CD4-positive, alpha-beta T cell treated with Interleukin-15 for 4 hours (primary cell): ENCODE measurements at regions not wholly inside any gene's neighbourhood (a gene's known extent, or its start where the extent isn't known, plus 50 kb on each side); places are given as distances from the start of the nearest gene placed in this dataset.
"Not testable (repeated sequence)": the region's sequence is repeated elsewhere in the genome, so short reads cannot be mapped to it uniquely, and the experiment has no call there.

Source experiments
- DNase-seq: peaks from one replicate; pipeline ENCODE4 v3.0.0-alpha.2; 2020; ENCODE audit warnings: low spot score

GRCh38 chr6:85961746-85962145, 319.1 kb upstream of the SYNCRIP start:
- DNase-seq, result no peak

- no peak for DNase-seq
Observed at GRCh38 chr6:85961125-85961524, 318.4 kb upstream of the SYNCRIP start.

GRCh38 chr6:85948481-85948880, 305.8 kb upstream of the SYNCRIP start:
- DNase-seq, result no peak

- DNase-seq, result no peak
Observed at GRCh38 chr6:85945459-85946185, 302.9 kb upstream of the SYNCRIP start.

- no peak for DNase-seq
Observed at GRCh38 chr6:85944776-85945175, 302.1 kb upstream of the SYNCRIP start.

GRCh38 chr6:85942844-85943243, 300.2 kb upstream of the SYNCRIP start:
- DNase-seq, result no peak

GRCh38 chr6:85936916-85937315, 294.2 kb upstream of the SYNCRIP start:
- DNase-seq, result no peak

- DNase-seq, result peak; percentile 7
Observed at GRCh38 chr6:85923013-85923430, 280.3 kb upstream of the SYNCRIP start.

GRCh38 chr6:85920782-85921181, 278.1 kb upstream of the SYNCRIP start:
- DNase-seq, result no peak

GRCh38 chr6:85917522-85917921, 274.8 kb upstream of the SYNCRIP start:
- DNase-seq, result no peak

- DNase-seq, result no peak
Observed at GRCh38 chr6:85913001-85913400, 270.3 kb upstream of the SYNCRIP start.

GRCh38 chr6:85912582-85912981, 269.9 kb upstream of the SYNCRIP start:
- DNase-seq, result no peak

GRCh38 chr6:85911067-85911466, 268.4 kb upstream of the SYNCRIP start:
- no peak for DNase-seq

GRCh38 chr6:85908120-85908519, 265.4 kb upstream of the SYNCRIP start:
- not testable (repeated sequence) for DNase-seq

GRCh38 chr6:85892346-85892745, 249.7 kb upstream of the SYNCRIP start:
- no peak for DNase-seq

GRCh38 chr6:85887461-85887860, 244.8 kb upstream of the SYNCRIP start:
- no peak for DNase-seq

- no peak for DNase-seq
Observed at GRCh38 chr6:85868685-85869084, 226.0 kb upstream of the SYNCRIP start.

- DNase-seq, result no peak
Observed at GRCh38 chr6:85867595-85867994, 224.9 kb upstream of the SYNCRIP start.

GRCh38 chr6:85866758-85867401, 224.2 kb upstream of the SYNCRIP start:
- no peak for DNase-seq

- no peak for DNase-seq
Observed at GRCh38 chr6:85866370-85866730, 223.7 kb upstream of the SYNCRIP start.

- no peak for DNase-seq
Observed at GRCh38 chr6:85865420-85866369, 223.0 kb upstream of the SYNCRIP start.
